ENCODE measurements at regions not wholly inside any gene's neighbourhood (a gene's known extent, or its start where the extent isn't known, plus 50 kb on each side); places are given as distances from the start of the nearest gene placed in this dataset.
"Not testable (repeated sequence)": the region's sequence is repeated elsewhere in the genome, so short reads cannot be mapped to it uniquely, and the experiment has no call there.

DNA sequence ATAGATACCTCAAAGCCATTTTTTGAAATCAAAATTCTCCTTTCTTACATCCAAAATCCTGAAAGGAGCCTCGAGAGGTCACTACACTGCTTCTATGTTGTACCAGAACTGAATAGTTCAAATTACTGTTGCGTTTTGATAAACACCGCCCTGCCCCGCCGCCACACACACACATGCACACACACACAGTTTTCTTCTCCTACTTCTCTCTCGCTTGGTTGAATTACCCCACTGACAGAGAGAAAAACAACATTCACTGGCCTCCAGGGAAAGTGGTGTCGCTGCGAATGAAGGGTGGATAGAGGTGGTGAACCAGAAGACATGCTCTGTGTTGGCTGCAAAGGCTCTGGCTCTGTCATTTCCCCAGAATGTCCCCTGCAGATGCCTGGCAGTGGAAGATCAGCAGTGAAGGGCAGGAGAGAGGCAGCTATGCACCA is 183.4 kb upstream of the RFC3 start:
- no peak for DNase-seq

DNA sequence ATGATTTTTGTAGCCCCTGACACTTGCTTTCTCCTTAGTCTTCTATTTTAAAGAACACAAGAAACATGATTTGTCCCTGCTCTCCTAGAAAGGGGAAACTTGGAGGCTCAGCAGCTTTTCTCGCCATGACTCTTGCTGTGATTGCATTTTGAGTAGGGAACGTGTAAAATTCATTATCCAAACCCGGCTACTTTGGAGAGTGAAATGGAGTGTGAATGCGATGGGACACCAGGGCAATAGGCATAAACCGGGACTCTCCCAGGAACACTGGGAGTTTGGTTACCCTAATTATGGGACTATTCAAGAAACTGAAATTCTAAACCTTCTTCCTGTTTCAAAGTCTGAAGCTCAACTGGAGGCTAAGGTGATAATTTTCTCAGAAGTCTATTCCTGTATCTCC is 181.7 kb upstream of the RFC3 start:
- DNase-seq, result no peak

DNA sequence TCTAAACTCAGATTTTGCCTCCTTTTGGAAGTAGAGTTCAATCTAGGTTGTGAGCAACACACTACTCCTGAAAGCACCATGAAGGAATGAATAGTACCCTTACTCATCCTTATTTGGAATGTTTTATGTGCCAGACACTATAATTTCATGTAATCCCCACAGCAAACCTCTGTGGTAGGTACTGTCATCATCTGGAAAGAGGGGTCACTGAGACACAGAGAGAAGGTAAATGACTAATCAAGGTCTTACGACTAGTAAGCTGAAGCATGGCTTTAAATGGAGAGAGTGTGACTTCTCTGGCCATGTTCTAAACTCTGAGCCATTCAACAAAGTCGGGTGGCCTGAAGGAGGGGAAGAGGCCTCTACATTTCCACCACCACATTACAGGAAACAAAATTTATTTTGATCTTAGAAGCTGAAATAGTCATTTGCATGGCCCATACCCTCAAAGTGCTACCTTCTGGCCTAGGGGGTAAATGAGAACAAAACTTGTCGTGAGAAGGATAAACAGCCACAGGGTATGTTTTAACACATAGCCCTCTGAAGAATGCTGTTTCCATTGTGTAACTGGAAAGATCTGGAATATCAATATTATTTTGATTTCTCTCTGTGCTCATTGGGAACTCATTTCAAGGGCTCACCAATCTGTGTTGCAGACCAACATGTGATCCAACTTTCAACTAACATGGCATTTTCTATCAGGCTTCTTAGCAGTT is 180.8 kb upstream of the RFC3 start:
- DNase-seq, result no peak

DNA sequence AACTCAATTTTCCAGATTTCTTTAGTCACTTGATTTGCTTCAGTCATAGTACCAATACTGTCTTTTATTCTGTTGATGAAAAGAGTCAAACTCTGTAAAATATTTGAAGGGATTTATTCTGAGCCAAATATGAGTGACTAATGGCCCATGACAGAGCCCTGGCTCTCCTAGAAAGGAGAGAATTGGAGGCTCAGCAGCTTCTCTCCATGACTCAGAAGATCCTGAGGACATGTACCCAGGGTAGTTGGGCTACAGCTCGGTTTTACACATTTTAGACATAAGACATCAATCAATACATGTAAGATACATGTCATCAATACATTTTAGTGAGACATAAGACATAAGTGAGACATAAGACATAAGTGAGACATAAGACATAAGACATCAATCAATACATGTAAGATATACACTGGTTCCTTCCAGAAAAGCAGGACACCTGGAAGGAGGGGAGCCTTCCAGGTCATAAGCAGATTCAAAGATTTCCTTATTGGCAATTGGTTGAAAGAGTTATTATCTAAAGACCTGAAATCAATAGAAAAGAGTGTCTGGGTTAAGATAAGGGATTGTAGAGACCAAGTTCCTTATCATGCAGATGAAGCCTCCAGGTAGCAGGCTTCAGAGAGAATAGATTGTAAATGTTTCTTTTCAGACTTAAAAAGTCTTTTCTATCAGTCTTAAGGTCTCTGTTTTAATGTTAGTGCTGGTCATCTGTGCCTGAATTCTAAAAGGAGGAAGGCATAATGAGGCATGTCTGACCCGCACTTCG is 179.8 kb upstream of the RFC3 start:
- DNase-seq, result no peak

DNA sequence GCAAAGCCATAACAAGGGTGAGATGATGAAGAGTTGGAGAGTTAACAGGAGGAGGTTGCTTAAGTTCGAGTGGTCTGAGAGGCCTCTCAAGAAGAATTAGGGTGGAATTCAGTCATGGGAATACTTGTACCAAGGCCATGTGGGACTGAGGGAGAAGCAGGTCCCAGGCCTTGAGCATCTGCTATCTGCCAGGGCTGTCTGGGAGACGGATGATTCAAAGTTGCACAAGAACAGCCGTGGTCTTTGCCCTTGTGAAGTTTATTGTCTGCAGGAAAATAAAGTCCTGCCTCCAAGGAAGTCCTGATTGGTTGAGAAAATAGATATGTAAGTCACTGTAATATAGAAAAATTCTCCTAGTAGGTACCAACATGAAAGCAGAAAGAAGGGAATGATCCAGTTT is 178.8 kb upstream of the RFC3 start:
- DNase-seq, result no peak

DNA sequence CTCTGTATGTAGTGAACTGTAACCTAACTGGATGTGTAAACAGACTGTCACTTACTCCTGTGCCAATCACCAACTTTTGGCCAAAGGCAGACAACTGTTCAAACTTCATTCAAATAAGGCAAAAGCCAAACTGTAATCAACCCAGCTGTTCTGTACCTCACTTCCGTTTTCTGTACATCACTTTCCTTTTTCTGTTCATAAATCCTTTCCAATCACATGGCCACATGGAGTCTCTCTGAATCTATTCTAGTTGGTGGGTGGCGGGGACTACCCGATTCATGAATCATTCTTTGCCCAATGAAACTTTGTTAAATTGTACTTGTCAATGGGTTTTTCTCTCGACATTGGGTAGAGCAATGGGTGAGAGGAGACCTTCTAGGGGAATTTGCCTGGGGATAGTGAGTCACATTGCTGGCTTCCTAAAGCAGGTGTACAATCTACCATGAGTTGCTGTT is 178.3 kb upstream of the RFC3 start:
- no peak for DNase-seq

DNA sequence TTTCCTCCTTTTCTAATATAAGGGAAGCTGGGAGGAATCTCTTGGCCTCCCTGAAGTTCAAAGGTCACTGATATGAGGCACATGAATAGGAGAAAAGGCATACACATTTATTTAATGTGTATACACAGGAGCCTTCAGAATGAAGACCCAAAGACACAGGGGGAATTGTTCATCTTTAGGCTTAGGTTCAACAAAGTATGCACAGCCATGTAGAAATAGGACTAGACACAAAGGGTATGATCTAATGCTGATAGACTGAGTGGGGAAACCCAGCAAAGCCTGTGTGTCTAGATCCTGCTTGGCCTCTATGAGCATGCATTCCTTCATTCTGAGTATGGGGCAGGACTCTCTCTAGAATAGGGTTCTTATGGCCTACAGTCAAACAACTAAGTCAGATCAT is 177.1 kb upstream of the RFC3 start:
- DNase-seq, result no peak

DNA sequence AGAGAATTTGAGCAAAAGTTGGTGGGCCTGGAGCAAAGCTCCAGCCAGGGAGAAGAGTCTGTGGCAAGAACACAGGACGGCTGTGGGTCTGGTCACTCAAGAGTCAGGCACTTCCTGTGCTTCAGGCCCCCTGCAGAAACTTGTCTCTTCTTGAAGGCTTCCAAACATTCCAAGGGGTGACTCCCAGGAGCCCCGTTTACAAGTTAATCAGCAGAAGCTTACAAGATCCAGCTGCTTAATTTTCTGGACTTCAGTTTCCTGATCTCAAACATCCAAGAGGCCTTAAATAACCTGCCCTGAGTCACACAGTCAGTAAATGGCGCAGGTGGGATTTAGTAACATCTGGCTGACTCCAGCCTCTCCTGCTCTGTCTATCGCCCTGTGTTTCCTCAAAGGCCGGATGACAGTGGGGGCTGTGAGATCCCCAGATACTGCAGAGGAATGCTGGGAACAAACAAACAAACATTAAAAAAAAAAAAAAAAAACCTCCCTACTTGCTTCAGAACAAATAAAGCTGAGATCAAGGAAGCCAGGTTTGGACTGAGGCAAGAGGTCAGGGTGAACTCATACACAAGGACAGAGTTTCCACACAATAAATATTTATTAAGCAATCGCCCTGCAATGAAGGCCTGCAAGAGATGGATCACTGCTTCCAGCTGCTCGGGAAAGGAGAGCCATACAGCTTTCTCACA is 175.4 kb upstream of the RFC3 start:
- DNase-seq, result no peak

DNA sequence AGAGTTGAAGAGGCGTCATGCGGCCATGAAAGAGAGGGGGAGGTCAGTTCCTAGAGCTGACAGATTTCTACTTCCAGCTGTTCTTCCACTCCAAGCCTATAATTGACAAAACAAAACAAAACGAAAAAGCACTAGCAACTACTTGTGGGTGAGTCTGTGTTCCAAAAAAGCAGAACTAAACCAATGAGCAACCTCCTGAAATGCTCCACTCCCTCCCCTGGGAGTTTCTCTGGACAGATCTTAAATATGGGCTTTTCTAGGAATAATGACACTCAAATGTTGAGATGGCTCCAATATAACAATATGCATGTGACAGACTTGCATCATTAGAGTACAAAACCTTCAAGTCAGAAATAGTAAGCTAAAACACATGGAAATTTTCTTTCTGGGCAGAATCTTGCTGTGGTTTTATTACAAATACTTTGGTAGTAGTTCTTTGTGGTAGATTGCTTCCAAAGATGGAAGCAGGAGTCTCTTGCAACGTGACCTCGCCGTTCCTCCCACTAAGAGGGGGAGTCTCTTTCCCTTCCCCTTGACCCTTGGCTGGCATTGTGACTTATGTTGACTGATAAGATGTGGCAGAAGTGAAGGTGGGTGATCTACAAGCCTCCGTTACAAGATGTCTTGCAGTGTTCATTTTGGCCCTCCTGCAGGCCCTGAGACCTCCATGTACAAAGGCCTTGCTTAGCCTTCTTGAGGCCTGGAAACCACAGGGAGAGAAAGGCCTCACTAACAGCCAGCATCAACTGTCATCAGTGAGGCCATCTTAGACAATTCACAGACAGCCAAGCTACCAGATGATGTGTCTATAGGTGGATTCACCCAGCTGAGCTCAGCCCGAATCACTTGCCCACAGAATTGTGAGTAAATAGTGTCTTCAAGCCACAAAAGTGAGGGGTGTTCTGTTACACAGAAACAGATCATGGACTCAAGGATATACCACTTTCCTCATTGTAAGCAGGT is 173.1 kb upstream of the RFC3 start:
- DNase-seq, result no peak

DNA sequence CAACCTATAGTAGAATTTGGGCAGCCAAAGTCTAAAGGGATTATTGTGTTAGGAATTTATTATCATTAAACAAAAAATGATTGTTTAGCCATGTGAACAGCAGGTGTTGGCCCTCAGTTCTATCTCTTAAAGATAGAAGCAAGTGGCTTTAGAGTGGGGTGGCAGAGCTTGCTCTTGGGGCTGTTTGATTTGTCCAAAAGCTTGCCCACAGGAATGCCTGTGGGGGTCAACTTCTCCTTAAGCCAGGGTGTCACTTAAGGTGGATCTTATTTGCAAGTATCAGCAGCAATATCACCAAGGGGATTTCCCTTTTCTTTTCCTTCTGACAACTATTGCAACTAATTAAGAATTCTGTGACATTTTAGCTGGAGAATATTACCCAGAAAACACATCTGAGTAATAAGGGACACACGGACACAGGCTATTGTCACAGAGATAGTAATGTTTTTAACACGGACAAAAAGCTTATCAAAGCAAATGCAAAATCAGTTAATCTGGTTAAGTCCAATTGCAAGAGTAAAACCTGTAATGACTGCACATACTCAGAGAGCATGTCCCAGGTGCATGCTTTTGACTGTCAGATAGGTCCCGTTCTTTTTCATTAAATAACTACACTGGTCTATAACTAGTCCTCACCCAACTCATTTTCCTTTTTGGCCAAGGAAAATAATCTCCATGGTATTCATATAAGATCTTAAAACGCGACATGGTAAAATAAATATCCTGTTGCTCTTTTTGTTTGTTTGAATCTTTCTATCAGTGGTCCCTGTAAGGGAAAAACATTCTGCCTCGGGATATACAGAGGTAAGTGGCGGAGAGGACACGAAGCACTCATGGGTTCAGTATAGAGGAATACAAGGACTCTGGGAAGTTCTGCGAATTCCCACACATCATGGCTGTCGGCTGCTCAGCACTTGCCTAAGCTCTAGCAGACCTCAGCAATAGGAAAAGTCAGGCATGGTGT is 172.1 kb upstream of the RFC3 start:
- no peak for DNase-seq

DNA sequence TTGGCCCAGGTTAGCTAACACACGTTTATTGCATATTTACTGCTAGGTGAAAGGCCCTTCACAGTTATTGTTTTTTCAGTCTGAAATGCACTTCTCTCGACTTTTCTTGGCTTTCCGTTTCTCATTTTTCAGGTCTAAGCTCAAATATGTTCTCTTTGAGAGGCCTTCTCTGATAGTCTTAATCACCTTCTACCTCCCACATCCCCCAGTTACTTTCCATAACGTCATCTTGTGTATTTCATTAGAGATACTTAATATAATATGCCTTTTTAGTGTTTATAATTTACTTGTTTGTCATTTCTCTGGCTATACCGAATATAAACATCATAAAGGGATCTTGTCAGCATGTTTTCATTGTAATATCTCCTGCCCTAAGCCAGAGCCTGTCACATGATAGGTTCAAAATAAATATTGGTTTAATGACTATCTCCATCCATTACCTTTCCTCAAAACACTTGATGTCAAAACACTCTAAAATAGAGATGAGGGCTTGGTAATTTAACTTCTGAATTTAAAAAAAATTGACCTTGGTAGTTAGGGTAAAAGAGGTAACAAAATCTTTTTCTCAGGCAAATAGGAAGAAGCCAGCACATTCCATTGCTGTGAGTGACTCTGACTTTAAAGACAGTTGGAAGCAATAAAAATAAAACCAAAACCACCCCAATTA is 168.6 kb upstream of the RFC3 start:
- no peak for DNase-seq

DNA sequence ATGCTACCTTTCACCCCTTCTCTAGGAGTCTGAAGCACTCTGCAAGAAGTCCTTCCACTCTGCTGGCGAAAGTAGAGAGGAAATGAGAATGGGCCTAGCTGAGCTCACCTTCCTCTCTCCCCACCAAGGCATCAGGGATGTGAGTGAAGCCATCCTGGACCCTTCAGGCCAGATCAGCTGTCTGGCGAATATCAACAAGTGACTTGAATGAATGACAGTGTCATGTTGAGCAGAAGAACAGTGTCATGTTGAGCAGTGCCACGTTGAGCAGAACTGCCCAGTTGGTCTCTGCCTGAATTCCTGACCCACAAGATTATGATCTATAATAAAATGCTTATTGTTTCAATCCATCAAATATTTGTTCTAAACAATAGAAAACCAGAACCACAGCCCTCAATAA is 166.2 kb upstream of the RFC3 start:
- DNase-seq, result no peak

DNA sequence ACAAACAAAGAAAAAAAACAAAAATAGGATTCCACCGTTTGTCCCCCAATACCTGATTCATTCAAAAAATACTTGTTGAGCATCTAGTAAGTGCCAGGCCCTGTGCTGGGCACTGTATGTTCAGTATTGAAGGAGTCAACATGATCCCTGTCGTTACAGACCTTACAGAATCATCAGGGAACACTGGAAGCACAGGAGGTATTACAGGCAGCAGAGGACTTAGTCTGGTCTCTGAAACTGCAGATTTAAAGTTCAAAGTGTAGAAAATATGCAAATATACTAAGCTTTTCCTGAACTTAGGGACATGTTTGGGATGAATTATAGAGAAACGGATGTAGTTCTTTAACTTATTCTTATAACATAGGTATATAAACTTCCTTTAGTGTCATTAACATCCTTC is 160.7 kb upstream of the RFC3 start:
- no peak for DNase-seq

DNA sequence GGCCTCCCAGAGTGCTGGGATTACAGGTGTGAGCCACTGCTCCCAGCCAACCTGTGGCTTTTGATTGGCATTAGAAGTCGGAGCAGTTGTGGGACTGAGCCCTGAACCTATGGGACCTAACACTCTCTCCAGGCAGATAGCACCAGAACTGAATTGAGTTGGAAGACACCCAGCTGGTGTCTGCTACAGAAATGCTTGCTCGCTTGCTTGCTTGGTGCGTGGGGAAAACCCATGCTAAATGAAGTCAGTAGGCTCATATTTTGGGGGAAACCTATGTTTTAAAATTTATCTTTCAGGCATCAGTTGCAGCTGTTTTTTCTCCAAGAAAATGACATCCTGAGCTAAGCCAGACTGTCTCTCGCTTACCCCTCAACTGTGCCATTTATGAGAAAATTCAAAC is 158.5 kb upstream of the RFC3 start:
- DNase-seq, result no peak

DNA sequence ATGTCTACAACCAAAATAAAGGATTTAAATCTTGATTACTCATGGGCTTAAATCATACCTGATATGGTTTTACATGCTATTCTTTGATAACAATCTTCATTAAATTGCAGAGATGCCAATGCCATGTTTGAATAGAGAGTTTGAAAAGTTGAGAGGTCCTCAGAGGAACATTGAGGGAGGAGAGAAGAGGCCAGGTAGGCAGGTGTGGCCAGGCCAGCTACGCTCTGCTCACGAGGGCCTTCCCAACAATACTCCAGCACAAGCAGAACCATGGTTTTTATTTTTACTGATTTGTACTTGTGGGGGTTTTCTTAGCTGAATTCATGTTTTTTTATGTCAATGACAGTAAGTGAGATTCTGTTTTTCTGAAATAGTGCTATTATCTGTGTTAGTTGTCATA is 158.1 kb upstream of the RFC3 start:
- DNase-seq, result no peak

DNA sequence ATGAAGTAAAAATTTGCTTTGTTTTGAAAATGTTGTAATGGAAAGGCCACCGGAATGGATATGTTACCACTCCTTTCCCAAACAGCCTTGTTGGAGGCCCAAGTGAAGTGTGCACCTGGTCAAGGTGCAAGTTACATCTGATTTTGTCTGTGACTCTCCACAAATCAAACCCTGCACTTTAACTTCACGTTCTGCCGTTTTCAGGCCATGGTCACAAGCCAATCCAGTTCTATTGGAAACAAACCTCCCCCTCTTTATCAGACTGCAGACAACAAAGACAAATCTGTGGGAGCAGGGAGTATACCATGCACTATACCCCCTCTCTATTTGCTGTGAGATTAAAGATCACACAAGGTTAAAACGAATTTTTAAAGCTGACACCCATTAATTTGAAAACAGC is 155.6 kb upstream of the RFC3 start:
- DNase-seq, result no peak

DNA sequence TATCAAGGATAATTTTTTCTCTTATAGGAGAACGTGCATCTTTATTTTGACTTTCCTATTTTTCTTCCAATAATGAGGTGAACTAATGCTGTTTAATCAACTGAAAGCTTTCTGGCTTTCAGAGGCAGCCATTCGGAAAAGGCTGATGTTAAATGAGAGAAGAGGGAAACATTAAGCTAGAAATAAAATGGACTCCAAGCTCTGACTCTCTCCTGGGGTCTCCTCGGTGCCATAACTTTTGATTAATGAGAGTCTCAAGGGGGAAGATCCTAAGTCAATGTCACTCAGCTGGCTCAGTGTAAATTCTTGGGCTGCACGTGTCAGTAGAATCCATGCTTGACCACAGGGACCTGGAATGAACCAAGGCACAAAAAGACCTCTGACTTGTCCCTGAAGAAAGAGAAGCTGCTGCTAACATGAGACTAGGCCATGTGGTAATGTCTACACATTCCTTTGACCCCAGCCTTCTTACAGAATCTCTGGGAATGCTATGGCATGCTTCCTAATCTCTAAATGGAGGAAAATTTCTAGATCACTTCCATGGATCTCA is 152.2 kb upstream of the RFC3 start:
- DNase-seq, result no peak

DNA sequence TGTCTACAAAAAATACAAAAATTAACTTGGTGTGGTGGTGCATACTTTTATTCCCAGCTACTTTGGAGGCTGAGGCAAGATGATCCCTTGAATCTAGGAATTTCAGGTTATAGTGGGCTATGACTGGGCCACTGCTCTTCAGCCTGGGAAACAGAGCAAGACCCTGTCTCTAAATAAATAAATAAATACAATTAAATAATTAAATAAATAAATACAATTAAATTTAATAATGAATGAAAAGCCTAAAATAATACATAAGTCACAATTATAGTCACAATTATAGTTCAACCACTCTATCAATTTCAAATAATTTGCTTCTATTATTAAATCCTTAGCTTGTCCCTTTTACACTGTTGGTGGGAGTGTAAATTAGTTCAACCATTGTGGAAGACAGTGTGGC is 146.4 kb upstream of the RFC3 start:
- no peak for DNase-seq

DNA sequence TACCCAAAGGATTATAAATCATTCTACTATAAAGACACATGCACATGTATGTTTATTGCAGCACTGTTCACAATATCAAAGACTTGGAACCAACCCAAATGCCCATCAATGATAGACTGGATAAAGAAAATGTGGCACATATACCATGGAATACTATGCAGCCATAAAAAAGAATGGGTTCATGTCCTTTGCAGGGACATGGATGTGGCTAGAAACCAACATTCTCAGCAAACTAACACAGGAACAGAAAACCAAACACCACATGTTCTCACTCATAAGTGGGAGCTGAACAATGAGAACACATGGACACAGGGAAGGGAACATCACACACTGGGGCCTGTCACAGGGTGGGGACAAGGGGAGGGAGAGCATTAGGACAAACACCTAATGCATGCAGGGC is 145.9 kb upstream of the RFC3 start:
- DNase-seq, result not testable (repeated sequence)

Measured in activated CD8-positive, alpha-beta memory T cell treated with anti-CD3 and anti-CD28 coated beads, Interleukin-2, amount 50 U/mL, for 4 hours (primary cell).